Activated CD4-positive, alpha-beta T cell treated with anti-CD3 and anti-CD28 coated beads, Interleukin-10, Interleukin-2, amounts not matched to agents 100 ng/mL and 50 ng/mL, durations not matched to agents 16 hours and 8 hours (primary cell): ENCODE measurements at regions not wholly inside any gene's neighbourhood (a gene's known extent, or its start where the extent isn't known, plus 50 kb on each side); places are given as distances from the start of the nearest gene placed in this dataset.
"Not testable (repeated sequence)": the region's sequence is repeated elsewhere in the genome, so short reads cannot be mapped to it uniquely, and the experiment has no call there.

ENCODE experiments used
- DNase-seq: peaks from one replicate; pipeline ENCODE4 v3.0.0-alpha.2; 2020

- no peak for DNase-seq
Measured at GRCh38 chr10:64771253-64772050, 1250.3 kb downstream of the REEP3 start.

GRCh38 chr10:64773357-64773756 is 1252.2 kb downstream of the REEP3 start:
- no peak for DNase-seq

GRCh38 chr10:64784451-64784850 is 1263.2 kb downstream of the REEP3 start:
- not testable (repeated sequence) for DNase-seq

GRCh38 chr10:64785816-64786215 is 1264.6 kb downstream of the REEP3 start:
- no peak for DNase-seq

GRCh38 chr10:64786989-64787388 is 1265.8 kb downstream of the REEP3 start:
- no peak for DNase-seq

- no peak for DNase-seq
Measured at GRCh38 chr10:64795847-64796246, 1274.6 kb downstream of the REEP3 start.

- no peak for DNase-seq
Measured at GRCh38 chr10:64798297-64798696, 1277.1 kb downstream of the REEP3 start.

GRCh38 chr10:64808233-64808632 is 1287.0 kb downstream of the REEP3 start:
- DNase-seq = not testable (repeated sequence)

GRCh38 chr10:64810046-64810445 is 1288.8 kb downstream of the REEP3 start:
- DNase-seq = not testable (repeated sequence)

GRCh38 chr10:64813391-64813790 is 1292.2 kb downstream of the REEP3 start:
- no peak for DNase-seq

GRCh38 chr10:64814201-64814600 is 1293.0 kb downstream of the REEP3 start:
- DNase-seq = no peak

GRCh38 chr10:64829888-64830412 is 1308.7 kb downstream of the REEP3 start:
- DNase-seq = no peak

- no peak for DNase-seq
Measured at GRCh38 chr10:64830869-64831268, 1309.7 kb downstream of the REEP3 start.

- no peak for DNase-seq
Measured at GRCh38 chr10:64840341-64840740, 1319.1 kb downstream of the REEP3 start.

GRCh38 chr10:64846700-64847099 is 1325.5 kb downstream of the REEP3 start:
- DNase-seq = no peak

GRCh38 chr10:64855941-64856340 is 1334.7 kb downstream of the REEP3 start:
- no peak for DNase-seq

GRCh38 chr10:64859911-64860310 is 1338.7 kb downstream of the REEP3 start:
- DNase-seq = no peak

GRCh38 chr10:64863836-64864235 is 1342.6 kb downstream of the REEP3 start:
- DNase-seq = no peak

- no peak for DNase-seq
Measured at GRCh38 chr10:64867501-64867962, 1346.3 kb downstream of the REEP3 start.

- DNase-seq = no peak
Measured at GRCh38 chr10:64873088-64873487, 1351.9 kb downstream of the REEP3 start.

- no peak for DNase-seq
Measured at GRCh38 chr10:64873959-64874358, 1352.8 kb downstream of the REEP3 start.

- no peak for DNase-seq
Measured at GRCh38 chr10:64880546-64880945, 1359.3 kb downstream of the REEP3 start.

- no peak for DNase-seq
Measured at GRCh38 chr10:64881257-64881656, 1360.1 kb downstream of the REEP3 start.

GRCh38 chr10:64896582-64896981 is 1375.4 kb downstream of the REEP3 start:
- DNase-seq = no peak

- DNase-seq = not testable (repeated sequence)
Measured at GRCh38 chr10:64906311-64906710, 1385.1 kb downstream of the REEP3 start.
